H1 (cell line): ENCODE measurements at regions not wholly inside any gene's neighbourhood (a gene's known extent, or its start where the extent isn't known, plus 50 kb on each side); places are given as distances from the start of the nearest gene placed in this dataset.

ENCODE experiments used
- CTCF ChIA-PET: fragments of 300-600 bp; sonication (Branson Sonifier 250); formaldehyde crosslinking; loops from one replicate; lab custom pipeline; 2021; ENCODE audit not compliant: partially characterized antibody; lab: Charles Lee
- POLR2A ChIA-PET: fragments of 300-600 bp; sonication (Branson Sonifier 250); formaldehyde crosslinking; loops from one replicate; lab custom pipeline; 2021; ENCODE audit warnings: inconsistent platforms; ENCODE audit not compliant: partially characterized antibody; lab: Charles Lee
- DNase-seq, 2 experiments: peaks; one replicate each; pipeline versions ENCODE4 v3.0.0 to v3.0.0-alpha.2; 2010 to 2022; ENCODE audit warnings: low spot score in 2 of 2, low read depth in 1 of 2, mixed read lengths in 1 of 2
- FAIRE-seq: peaks from 2 replicates; lab custom pipeline; 2011; peaks lifted over from hg19 to GRCh38; lab: Jason Lieb, UNC
- H2AFZ ChIP-seq: 2 replicates; pipeline ENCODE4 v1.8.1; 2012; ENCODE audit warnings: low read length, inconsistent platforms
- H2AK5ac ChIP-seq: 2 replicates; pipeline ENCODE4 v1.6.1; 2013; ENCODE audit warnings: low read depth, low read length
- H2BK120ac ChIP-seq: replicated peaks from 2 replicates; pipeline ENCODE3; 2013; ENCODE audit warnings: low read depth, low read length, inconsistent platforms
- H2BK12ac ChIP-seq: 2 replicates; pipeline ENCODE4 v1.6.1; 2013; ENCODE audit warnings: low read depth, low read length
- H2BK15ac ChIP-seq: 2 replicates; pipeline ENCODE4 v1.6.1; 2013; ENCODE audit warnings: low read length
- H2BK20ac ChIP-seq: 2 replicates; pipeline ENCODE4 v1.6.1; 2013; ENCODE audit warnings: low read length
- H2BK5ac ChIP-seq: 2 replicates; pipeline ENCODE4 v1.6.1; 2013; ENCODE audit warnings: low read depth, low read length
- H3K14ac ChIP-seq: 2 replicates; pipeline ENCODE4 v1.6.1; 2013; ENCODE audit warnings: inconsistent platforms; ENCODE audit not compliant: insufficient read length
- H3K18ac ChIP-seq: 2 replicates; pipeline ENCODE4 v1.6.1; 2013; ENCODE audit warnings: low read length; ENCODE audit errors: extremely low read depth
- H3K23ac ChIP-seq: 2 replicates; pipeline ENCODE4 v1.6.1; 2013; ENCODE audit warnings: inconsistent platforms; ENCODE audit not compliant: insufficient read length
- H3K23me2 ChIP-seq: 2 replicates; pipeline ENCODE4 v1.6.1; 2013; ENCODE audit warnings: low read depth, low read length
- H3K27ac ChIP-seq: 2 replicates; pipeline ENCODE4 v1.6.1; 2011; ENCODE audit warnings: low read depth, low read length, inconsistent platforms
- H3K27me3 ChIP-seq, 4 experiments: replicated peaks in 1 of 4; 1 replicate in 1 of 4; 2 replicates in 3 of 4; pipeline versions ENCODE4 v1.6.1 to v1.8.1; 2011 to 2013; ENCODE audit warnings: low read length in 3 of 4, mild to moderate bottlenecking in 3 of 4, inconsistent platforms in 2 of 4, mixed read lengths in 2 of 4, moderate library complexity in 1 of 4; ENCODE audit not compliant: control insufficient read depth in 3 of 4, insufficient read depth in 3 of 4; ENCODE audit errors: extremely low read depth in 1 of 4
- H3K36me3 ChIP-seq, 4 experiments: 2 replicates each; pipeline versions ENCODE4 v1.6.1 to v1.8.1; 2011 to 2013; ENCODE audit warnings: mild to moderate bottlenecking in 4 of 4, low read length in 3 of 4, moderate library complexity in 2 of 4, control low read depth in 1 of 4, inconsistent platforms in 1 of 4; ENCODE audit not compliant: insufficient read depth in 4 of 4, control insufficient read depth in 2 of 4
- H3K4ac ChIP-seq: replicated peaks from 2 replicates; pipeline ENCODE3; 2013; ENCODE audit warnings: low read length, low read depth, mixed read lengths, inconsistent platforms; ENCODE audit not compliant: insufficient read length
- H3K4me1 ChIP-seq, 4 experiments: replicated peaks in 1 of 4; 1 replicate in 1 of 4; 2 replicates in 3 of 4; pipeline versions ENCODE4 v1.6.1 to v1.8.1; 2011 to 2013; ENCODE audit warnings: low read length in 3 of 4, inconsistent platforms in 2 of 4, mixed read lengths in 1 of 4; ENCODE audit not compliant: insufficient read depth in 4 of 4, control insufficient read depth in 3 of 4
- H3K4me2 ChIP-seq, 2 experiments: 2 replicates each; pipeline versions ENCODE4 v1.6.1 to v1.8.1; 2011 to 2013; ENCODE audit warnings: low read depth in 2 of 2, low read length in 2 of 2, control low read depth in 1 of 2, inconsistent platforms in 1 of 2, mild to moderate bottlenecking in 1 of 2; ENCODE audit not compliant: insufficient read depth in 1 of 2
- H3K4me3 ChIP-seq, 4 experiments: fragments of 200-600, 300-600 bp in 1 of 4; sonication (generic), shearing (Covaris generic), sonication (Bioruptor Twin) in 1 of 4; 2 replicates each; pipeline versions ENCODE4 v1.5.1 to v1.8.1; 2011 to 2016; ENCODE audit warnings: low read length in 4 of 4, low read depth in 3 of 4, control low read depth in 2 of 4, inconsistent platforms in 2 of 4, mild to moderate bottlenecking in 2 of 4, mixed read lengths in 1 of 4, moderate library complexity in 1 of 4; ENCODE audit not compliant: insufficient read depth in 2 of 4; ENCODE audit errors: extremely low read depth in 1 of 4
- H3K56ac ChIP-seq: replicated peaks from 2 replicates; pipeline ENCODE3; 2013; ENCODE audit warnings: low read depth, mild to moderate bottlenecking, mixed read lengths, low read length, inconsistent platforms; ENCODE audit not compliant: insufficient read length
- H3K79me1 ChIP-seq: 2 replicates; pipeline ENCODE4 v1.6.1; 2013; ENCODE audit warnings: low read depth, low read length, control low read depth
- H3K79me2 ChIP-seq, 2 experiments: 2 replicates each; pipeline versions ENCODE4 v1.6.1 to v1.8.1; 2012 to 2013; ENCODE audit warnings: low read length in 2 of 2, mild to moderate bottlenecking in 2 of 2, inconsistent platforms in 1 of 2; ENCODE audit not compliant: insufficient read depth in 2 of 2, control insufficient read depth in 1 of 2
- H3K9ac ChIP-seq, 4 experiments: replicated peaks in 1 of 4; 1 replicate in 1 of 4; 2 replicates in 3 of 4; pipeline versions ENCODE4 v1.6.1 to v1.8.1; 2011 to 2013; ENCODE audit warnings: low read depth in 3 of 4, low read length in 3 of 4, control low read depth in 2 of 4, mild to moderate bottlenecking in 2 of 4, moderate library complexity in 2 of 4, inconsistent platforms in 1 of 4; ENCODE audit errors: extremely low read depth in 1 of 4
- H3K9me3 ChIP-seq, 2 experiments: 2 replicates each; pipeline versions ENCODE4 v1.6.1 to v1.8.1; 2012 to 2013; ENCODE audit warnings: mild to moderate bottlenecking in 2 of 2, moderate library complexity in 2 of 2, control low read depth in 1 of 2, inconsistent platforms in 1 of 2, low read depth in 1 of 2, low read length in 1 of 2, mixed read lengths in 1 of 2; ENCODE audit not compliant: insufficient read depth in 2 of 2
- H4K20me1 ChIP-seq, 2 experiments: replicated peaks in 1 of 2; 2 replicates each; pipeline versions ENCODE3 to v1.8.1; 2011 to 2013; ENCODE audit warnings: inconsistent platforms in 2 of 2, low read length in 2 of 2, mild to moderate bottlenecking in 1 of 2; ENCODE audit not compliant: insufficient read depth in 2 of 2, control insufficient read depth in 1 of 2
- H4K5ac ChIP-seq: 2 replicates; pipeline ENCODE4 v1.6.1; 2013; ENCODE audit warnings: low read length, low read depth, mixed read lengths, inconsistent platforms; ENCODE audit not compliant: insufficient read length
- H4K8ac ChIP-seq: 2 replicates; pipeline ENCODE4 v1.8.0; 2013; ENCODE audit warnings: mild to moderate bottlenecking, moderate library complexity, low read length, inconsistent platforms; ENCODE audit not compliant: insufficient read depth; ENCODE audit errors: extremely low read depth
- H4K91ac ChIP-seq: replicated peaks from 2 replicates; pipeline ENCODE3; 2013; ENCODE audit warnings: low read length, mixed read lengths, inconsistent platforms; ENCODE audit not compliant: insufficient read length
- BACH1 ChIP-seq: IDR thresholded peaks from 2 replicates; pipeline ENCODE4 v1.6.1; 2012; ENCODE audit warnings: low read length, improper control_type of control experiment
- E2F6 ChIP-seq: IDR thresholded peaks from 2 replicates; pipeline ENCODE4 v1.6.1; 2012; ENCODE audit warnings: inconsistent platforms
- RFX5 ChIP-seq: IDR thresholded peaks from 2 replicates; pipeline ENCODE4 v1.6.1; 2011; ENCODE audit warnings: low read depth, low read length, improper control_type of control experiment, borderline replicate concordance
- SIX5 ChIP-seq: IDR thresholded peaks from 2 replicates; pipeline ENCODE4 v1.6.1; 2011; ENCODE audit warnings: mild to moderate bottlenecking, low read depth, low read length

GRCh38 chr3:130243808-130244207 is 101.7 kb upstream of the COL6A5 start:
- H4K8ac ChIP-seq = no peak overlapping the region
- ChIA-PET POLR2A (no interaction called here), CTCF (no interaction called here)
- no peak overlapping the region for H3K18ac ChIP-seq
- no peak overlapping the region for H2AK5ac ChIP-seq
- no peak for FAIRE-seq
- no peak overlapping the region for H2BK5ac ChIP-seq
- H3K9ac ChIP-seq = no peak overlapping the region
- H3K79me1 ChIP-seq = no peaks in the 10 kb centered on the region
- H3K4me3 ChIP-seq = no peak overlapping the region
- no peaks in the 10 kb centered on the region for H3K27me3 ChIP-seq
- H3K14ac ChIP-seq = no peak overlapping the region
- no peak overlapping the region for H4K5ac ChIP-seq
- H2AFZ ChIP-seq = no peak overlapping the region
- H4K91ac ChIP-seq = no peak overlapping the region
- no peak overlapping the region for H2BK120ac ChIP-seq
- H3K4me1 ChIP-seq = no peaks in the 10 kb centered on the region
- no peaks in the 10 kb centered on the region for H4K20me1 ChIP-seq
- no peaks in the 10 kb centered on the region for H3K9me3 ChIP-seq
- no peak overlapping the region for H3K27ac ChIP-seq
- no peak for DNase-seq
- H3K36me3 ChIP-seq = no peaks in the 10 kb centered on the region
- peaks cover 2% of the 10 kb centered on the region; the same call in 1 of the 2 replicates for H3K23me2 ChIP-seq
- no peaks in the 10 kb centered on the region for H3K79me2 ChIP-seq
- no peak overlapping the region for H3K23ac ChIP-seq
- no peak overlapping the region for H3K4ac ChIP-seq
- no peak overlapping the region for H2BK20ac ChIP-seq
- H2BK15ac ChIP-seq = no peak overlapping the region
- no peak overlapping the region for H3K4me2 ChIP-seq
- no peak overlapping the region for H2BK12ac ChIP-seq
- no peak overlapping the region for H3K56ac ChIP-seq
- TF ChIP-seq SIX5 (no peak), BACH1 (no peak), E2F6 (no peak), RFX5 (no peak)
